ENCODE measurements at regions not wholly inside any gene's neighbourhood (a gene's known extent, or its start where the extent isn't known, plus 50 kb on each side); places are given as distances from the start of the nearest gene placed in this dataset.

DNA sequence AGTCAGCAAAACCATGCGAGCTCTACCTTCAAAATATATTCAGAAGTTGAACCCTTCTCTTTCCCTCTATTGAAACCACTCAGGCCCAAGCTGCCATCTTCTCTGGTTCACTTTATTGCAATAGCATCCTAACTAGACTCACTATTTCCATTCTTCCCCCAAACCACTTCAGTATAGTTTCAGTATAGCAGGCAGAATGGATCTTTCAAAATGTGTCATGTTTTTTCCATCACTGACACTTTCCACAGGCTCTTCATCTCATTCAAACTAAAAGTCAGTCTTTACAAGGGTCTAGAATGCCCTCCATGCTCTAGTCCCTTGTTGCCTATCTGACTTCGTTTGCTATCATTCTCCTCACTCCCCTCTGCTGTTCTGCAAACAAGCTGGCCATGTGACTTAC, 274.4 kb downstream of the IDS start:
- H3K79me2 ChIP-seq (ENCODE audit: control insufficient read depth, insufficient read depth, low read length): no peaks in the 10 kb centered on the region
- no peak overlapping the region for H3K27ac Mint-ChIP-seq
- H3K4me3 Mint-ChIP-seq: no peak overlapping the region
- no peak overlapping the region for H2AFZ ChIP-seq (ENCODE audit: insufficient read depth, low read depth, low read length, poor library complexity, severe bottlenecking)
- peaks cover 11% of the 10 kb centered on the region for H3K9me3 Mint-ChIP-seq (ENCODE audit: insufficient read depth)
- H3K4me2 ChIP-seq (replicated peaks; ENCODE audit: low read depth, low read length, poor library complexity, severe bottlenecking): no peak overlapping the region
- H3K9me3 ChIP-seq (ENCODE audit: control extremely low read depth in 1 of 3, control insufficient read depth in 2 of 3, insufficient read depth in 1 of 3, low read length in 2 of 3): peaks cover 0 to 8% (median 0%) of the 10 kb centered on the region in 3 donors
- DNase-seq (no peak), ATAC-seq (ENCODE audit: low read depth) (no peak)
- no peaks in the 10 kb centered on the region for H3K4me1 ChIP-seq (ENCODE audit: control insufficient read depth in 2 of 2, insufficient read depth in 2 of 2, low read length in 2 of 2)
- no peaks in the 10 kb centered on the region for H3K36me3 ChIP-seq (replicated peaks in 1 of 2; ENCODE audit: control extremely low read depth in 1 of 2, control insufficient read depth in 1 of 2, extremely low read depth in 1 of 2, insufficient read depth in 2 of 2, low read length in 1 of 2)
- H3K27me3 ChIP-seq (replicated peaks in 1 of 4; ENCODE audit: control extremely low read depth in 1 of 4, control insufficient read depth in 3 of 4, insufficient read depth in 4 of 4, low read length in 3 of 4): no peaks in the 10 kb centered on the region
- intact Hi-C loops (cut with micrococcal nuclease): no loop called here
- no peaks in the 10 kb centered on the region for H3K4me1 Mint-ChIP-seq
- H3K27me3 Mint-ChIP-seq: peaks cover 5% of the 10 kb centered on the region
- H3K4me3 ChIP-seq (ENCODE audit: control extremely low read depth in 1 of 5, extremely low read depth in 1 of 5, insufficient read depth in 1 of 5, low read depth in 2 of 5, low read length in 4 of 5): no peak overlapping the region
- POLR2A ChIA-PET: no interaction called here
- no peaks in the 10 kb centered on the region for H4K20me1 ChIP-seq (ENCODE audit: control insufficient read depth, insufficient read depth, low read length, poor library complexity, severe bottlenecking)
- TF ChIP-seq EZH2 (IDR thresholded peaks at IDR 0.05; ENCODE audit: borderline replicate concordance, insufficient read depth, low read depth, low read length, poor library complexity, severe bottlenecking): no peak
- TF ChIP-seq, protein P1, sequence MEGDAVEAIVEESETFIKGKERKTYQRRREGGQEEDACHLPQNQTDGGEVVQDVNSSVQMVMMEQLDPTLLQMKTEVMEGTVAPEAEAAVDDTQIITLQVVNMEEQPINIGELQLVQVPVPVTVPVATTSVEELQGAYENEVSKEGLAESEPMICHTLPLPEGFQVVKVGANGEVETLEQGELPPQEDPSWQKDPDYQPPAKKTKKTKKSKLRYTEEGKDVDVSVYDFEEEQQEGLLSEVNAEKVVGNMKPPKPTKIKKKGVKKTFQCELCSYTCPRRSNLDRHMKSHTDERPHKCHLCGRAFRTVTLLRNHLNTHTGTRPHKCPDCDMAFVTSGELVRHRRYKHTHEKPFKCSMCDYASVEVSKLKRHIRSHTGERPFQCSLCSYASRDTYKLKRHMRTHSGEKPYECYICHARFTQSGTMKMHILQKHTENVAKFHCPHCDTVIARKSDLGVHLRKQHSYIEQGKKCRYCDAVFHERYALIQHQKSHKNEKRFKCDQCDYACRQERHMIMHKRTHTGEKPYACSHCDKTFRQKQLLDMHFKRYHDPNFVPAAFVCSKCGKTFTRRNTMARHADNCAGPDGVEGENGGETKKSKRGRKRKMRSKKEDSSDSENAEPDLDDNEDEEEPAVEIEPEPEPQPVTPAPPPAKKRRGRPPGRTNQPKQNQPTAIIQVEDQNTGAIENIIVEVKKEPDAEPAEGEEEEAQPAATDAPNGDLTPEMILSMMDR (IDR thresholded peaks at IDR 0.05): no peak
- H3K9ac ChIP-seq (ENCODE audit: low read length): no peak overlapping the region
- no peak overlapping the region for H3K27ac ChIP-seq (ENCODE audit: low read length in 2 of 2)
- CTCF ChIA-PET: no interaction called here
- 78% methylated on average over 2 of the region's 2 CpGs for WGBS (ENCODE audit: insufficient coverage)

DNA sequence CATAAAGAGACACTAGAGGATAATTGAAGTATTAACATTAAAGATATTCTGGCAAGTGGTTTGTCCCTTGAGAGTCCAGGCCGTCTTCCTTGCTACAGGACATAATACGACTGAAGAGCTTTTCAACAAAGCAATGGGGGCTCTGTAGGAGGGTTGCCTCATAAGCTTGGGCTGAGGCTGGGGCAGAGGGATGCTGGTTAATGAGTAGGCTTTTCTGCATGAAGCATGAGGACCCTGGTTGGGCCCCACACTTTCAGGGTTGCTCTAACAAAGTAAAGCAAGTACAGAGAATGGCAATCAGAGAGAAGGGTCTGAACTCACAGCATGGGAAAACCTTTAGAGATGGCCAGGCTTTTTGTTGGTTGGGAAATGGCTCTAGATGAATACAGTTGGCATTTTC, 281.3 kb downstream of the IDS start:
- Mint-ChIP-seq H3K27ac (no peak overlapping the region), H3K9me3 (ENCODE audit: insufficient read depth) (peaks cover 9% of the 10 kb centered on the region), H3K4me3 (no peak overlapping the region), H3K4me1 (no peaks in the 10 kb centered on the region), H3K27me3 (no peaks in the 10 kb centered on the region)
- Histone ChIP-seq H2AFZ (ENCODE audit: insufficient read depth, low read depth, low read length, poor library complexity, severe bottlenecking) (no peak overlapping the region), H3K9me3 (ENCODE audit: control extremely low read depth in 1 of 3, control insufficient read depth in 2 of 3, insufficient read depth in 1 of 3, low read length in 2 of 3) (no peaks in the 10 kb centered on the region), H4K20me1 (ENCODE audit: control insufficient read depth, insufficient read depth, low read length, poor library complexity, severe bottlenecking) (no peaks in the 10 kb centered on the region), H3K9ac (ENCODE audit: low read length) (no peak overlapping the region), H3K4me1 (ENCODE audit: control insufficient read depth in 2 of 2, insufficient read depth in 2 of 2, low read length in 2 of 2) (no peaks in the 10 kb centered on the region), H3K79me2 (ENCODE audit: control insufficient read depth, insufficient read depth, low read length) (no peaks in the 10 kb centered on the region), H3K27ac (ENCODE audit: low read length in 2 of 2) (no peak overlapping the region), H3K27me3 (replicated peaks in 1 of 4; ENCODE audit: control extremely low read depth in 1 of 4, control insufficient read depth in 3 of 4, insufficient read depth in 4 of 4, low read length in 3 of 4) (no peaks in the 10 kb centered on the region), H3K4me2 (replicated peaks; ENCODE audit: low read depth, low read length, poor library complexity, severe bottlenecking) (no peak overlapping the region), H3K4me3 (ENCODE audit: control extremely low read depth in 1 of 5, extremely low read depth in 1 of 5, insufficient read depth in 1 of 5, low read depth in 2 of 5, low read length in 4 of 5) (no peak overlapping the region), H3K36me3 (replicated peaks in 1 of 2; ENCODE audit: control extremely low read depth in 1 of 2, control insufficient read depth in 1 of 2, extremely low read depth in 1 of 2, insufficient read depth in 2 of 2, low read length in 1 of 2) (no peaks in the 10 kb centered on the region)
- 67% methylated on average over 2 of the region's 2 CpGs for WGBS (ENCODE audit: insufficient coverage)
- DNase-seq (no peak), ATAC-seq (ENCODE audit: low read depth) (no peak)
- ChIA-PET CTCF (no interaction called here), POLR2A (no interaction called here)
- intact Hi-C loops (cut with micrococcal nuclease): no loop called here
- TF ChIP-seq EZH2 (IDR thresholded peaks at IDR 0.05; ENCODE audit: borderline replicate concordance, insufficient read depth, low read depth, low read length, poor library complexity, severe bottlenecking): no peak
- TF ChIP-seq, protein P1 (IDR thresholded peaks at IDR 0.05): no peak
